Stomach (tissue), 8 donors: ENCODE measurements at regions not wholly inside any gene's neighbourhood (a gene's known extent, or its start where the extent isn't known, plus 50 kb on each side); places are given as distances from the start of the nearest gene placed in this dataset.
A peak's percentile ranks its signal among the peaks of the same experiment; 100 is the strongest.

Experiments used
- DNase-seq, 2 donors: peaks; one replicate each; pipeline versions ENCODE4 v3.0.0 to v3.0.0-alpha.2; 2013 to 2019
- H3K27ac ChIP-seq, 5 donors: fragments of 200-600 bp in 4 of 5; sonication (generic) in 4 of 5; one replicate each; pipeline ENCODE4 v1.5.1; 2013 to 2019; ENCODE audit warnings: mild to moderate bottlenecking in 1 of 5, moderate library complexity in 1 of 5
- H3K27me3 ChIP-seq, 3 donors: fragments of 200-600 bp; sonication (generic); one replicate each; pipeline ENCODE4 v1.5.1; 2017 to 2019; ENCODE audit warnings: mixed run types in 1 of 3
- H3K36me3 ChIP-seq, 4 donors: fragments of 200-600 bp; sonication (generic); 1 replicate in 3 of 4; 2 replicates in 1 of 4; pipeline ENCODE4 v1.5.1; 2016 to 2019
- H3K4me1 ChIP-seq, 4 donors: fragments of 200-600 bp; sonication (generic); one replicate each; pipeline ENCODE4 v1.5.1; 2016 to 2019
- H3K4me3 ChIP-seq, 4 donors: fragments of 200-600 bp; sonication (generic) in 3 of 4; one replicate each; pipeline ENCODE4 v1.5.1; 2016 to 2019; ENCODE audit warnings: mild to moderate bottlenecking in 1 of 4
- H3K9me3 ChIP-seq, 4 donors: fragments of 200-600 bp; sonication (generic); one replicate each; pipeline ENCODE4 v1.5.1; 2016 to 2019
- CTCF ChIP-seq, 7 experiments: fragments of 450-650 bp in 4 of 7; fragments of 200-600 bp in 3 of 7; sonication (generic) in 3 of 7; IDR thresholded peaks; one replicate each; pipeline ENCODE4 v1.5.1; 2016 to 2019; ENCODE audit warnings: antibody characterized with exemption in 7 of 7, control low read depth in 2 of 7, mild to moderate bottlenecking in 1 of 7
- EP300 ChIP-seq: sonication (generic); formaldehyde crosslinking; IDR thresholded peaks from one replicate; pipeline ENCODE4 v1.6.1; 2017; ENCODE audit warnings: antibody characterized with exemption
- POLR2A ChIP-seq, 4 donors: fragments of 450-650 bp; IDR thresholded peaks; one replicate each; pipeline ENCODE4 v1.6.1; 2016; ENCODE audit warnings: antibody characterized with exemption in 4 of 4, control low read depth in 2 of 4, mild to moderate bottlenecking in 1 of 4, moderate library complexity in 1 of 4
- POLR2AphosphoS5 ChIP-seq, 3 donors: sonication (generic); formaldehyde crosslinking; IDR thresholded peaks; one replicate each; pipeline ENCODE4 v1.6.1; 2016; ENCODE audit warnings: antibody characterized with exemption in 3 of 3
- WGBS, 5 donors: extraction: QIAGEN DNeasy Blood & Tissue Kit in 3 of 5; methylation state at CpG; one replicate each; pipeline versions ENCODE4 v1.1.5 to v1.1.7; 2013 to 2018; 5-methylcytosine and 5-hydroxymethylcytosine counted together
- intact Hi-C: fragments of 100-400 bp; cut with DNase I; formaldehyde crosslinking; loops from one replicate; pipeline ENCODE4 v1.15.1; 2023; ENCODE audit warnings: low total_unique reads
- donor health status: healthy with polysubstance abuse.
- donor health status: Bipolar disorder and iron deficiency.
- donor health status: healthy.

DNA sequence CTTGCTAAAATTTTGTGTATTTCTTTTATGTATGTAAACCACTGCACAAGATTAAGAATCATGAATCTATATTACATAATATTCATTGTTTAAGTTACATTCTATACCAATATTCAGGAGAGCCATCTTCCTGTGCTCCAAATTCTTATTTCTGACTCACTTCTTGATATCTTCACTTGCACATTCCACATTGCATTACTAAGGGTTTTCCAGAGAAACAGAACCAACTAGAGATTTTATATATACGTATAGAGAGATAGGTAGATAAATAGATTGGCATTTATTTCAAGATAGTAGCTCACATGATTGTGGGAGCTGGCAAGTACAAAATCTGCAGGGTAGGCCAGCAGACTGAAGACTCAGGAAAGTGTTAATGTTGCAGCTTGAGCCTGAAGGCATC, 222.2 kb upstream of the PRSS16 start:
- no peak for TF ChIP-seq POLR2AphosphoS5 (IDR thresholded peaks at IDR 0.05)
- TF ChIP-seq POLR2A (IDR thresholded peaks at IDR 0.05) = no peak
- TF ChIP-seq EP300 = no peak
- TF ChIP-seq CTCF (IDR thresholded peaks at IDR 0.05) = no peak
- no peak for DNase-seq
- peaks cover 0 to 9% (median 1%) of the 10 kb centered on the region in 3 donors for H3K27me3 ChIP-seq
- H3K27ac ChIP-seq = no peak overlapping the region
- peaks cover 0 to 3% (median 0%) of the 10 kb centered on the region in 4 donors for H3K9me3 ChIP-seq
- H3K4me1 ChIP-seq = peaks cover 0 to 4% (median 2%) of the 10 kb centered on the region in 4 donors
- no peaks in the 10 kb centered on the region for H3K36me3 ChIP-seq
- intact Hi-C loops = no loop called here
- WGBS, 5 donors = 68 to 77% (median 73%) methylated on average over 1 of the region's 1 CpG
- H3K4me3 ChIP-seq = no peak overlapping the region

DNA sequence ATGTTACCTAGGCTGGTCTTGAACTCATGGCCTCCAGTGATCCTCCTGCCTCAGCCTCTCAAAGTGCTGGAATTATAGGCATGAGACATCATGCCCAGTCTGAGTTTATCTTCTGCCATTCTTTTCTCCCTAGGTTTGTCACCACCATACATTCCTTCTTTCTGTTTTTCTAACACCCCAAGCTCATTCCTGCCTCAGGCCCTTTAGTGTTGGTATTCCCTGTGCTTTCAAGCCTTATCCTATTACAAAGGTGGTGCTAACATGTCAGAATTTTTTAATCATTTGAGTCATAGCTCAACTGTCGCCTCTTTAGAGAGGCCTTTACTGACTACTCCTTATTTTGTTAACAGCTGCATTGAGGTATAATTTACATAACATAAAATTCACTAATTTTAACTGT, 221.1 kb upstream of the PRSS16 start:
- Histone ChIP-seq H3K4me3 (no peak overlapping the region), H3K36me3 (no peaks in the 10 kb centered on the region), H3K9me3 (peaks cover 0 to 3% (median 0%) of the 10 kb centered on the region in 4 donors), H3K4me1 (no peaks in the 10 kb centered on the region), H3K27me3 (peaks cover 0 to 5% (median 0%) of the 10 kb centered on the region in 3 donors), H3K27ac (no peak overlapping the region)
- intact Hi-C loops = no loop called here
- TF ChIP-seq EP300 (no peak), POLR2A (IDR thresholded peaks at IDR 0.05) (no peak), POLR2AphosphoS5 (IDR thresholded peaks at IDR 0.05) (no peak), CTCF (IDR thresholded peaks at IDR 0.05) (no peak)
- no peak for DNase-seq
- 83 to 91% (median 86%) methylated on average over 1 of the region's 1 CpG for WGBS, 5 donors

- WGBS, 5 donors = 90 to 97% (median 93%) methylated on average over 1 of the region's 1 CpG
- no peak for DNase-seq
- Histone ChIP-seq H3K9me3 (no peaks in the 10 kb centered on the region), H3K4me1 (no peaks in the 10 kb centered on the region), H3K27ac (no peak overlapping the region), H3K36me3 (no peaks in the 10 kb centered on the region), H3K27me3 (peaks cover 0 to 7% (median 5%) of the 10 kb centered on the region in 3 donors), H3K4me3 (no peak overlapping the region)
- TF ChIP-seq EP300 = no peak
- no peak for TF ChIP-seq POLR2AphosphoS5 (IDR thresholded peaks at IDR 0.05)
- TF ChIP-seq POLR2A (IDR thresholded peaks at IDR 0.05) = no peak
- no peak for TF ChIP-seq CTCF (IDR thresholded peaks at IDR 0.05)
- intact Hi-C loops = no loop called here
Measured at GRCh38 chr6:27031302-27031701, 216.2 kb upstream of the PRSS16 start.

DNA sequence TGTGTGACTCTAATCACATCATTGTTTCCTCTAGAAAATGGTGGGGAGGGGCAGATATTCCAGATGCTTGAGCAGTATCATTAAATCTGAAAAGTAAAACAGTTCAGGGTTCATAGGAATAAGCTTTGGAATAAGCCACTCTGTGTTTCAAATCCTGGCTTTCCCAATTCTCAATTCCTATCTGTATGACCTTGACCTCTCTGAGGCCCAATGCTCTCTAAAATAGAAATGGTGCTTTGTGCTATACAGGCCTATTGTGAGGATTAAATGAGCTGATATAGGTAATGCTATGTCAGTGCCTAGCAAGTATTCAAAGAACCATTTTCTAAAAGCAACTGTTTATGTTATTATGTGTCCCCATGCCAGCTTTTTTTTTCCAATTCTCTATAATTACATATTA, 209.0 kb upstream of the PRSS16 start:
- H3K27me3 ChIP-seq = peaks cover 0 to 17% (median 5%) of the 10 kb centered on the region in 3 donors
- H3K36me3 ChIP-seq = no peaks in the 10 kb centered on the region
- no peak overlapping the region for H3K27ac ChIP-seq
- intact Hi-C loops = no loop called here
- no peak overlapping the region for H3K4me3 ChIP-seq
- no peaks in the 10 kb centered on the region for H3K9me3 ChIP-seq
- H3K4me1 ChIP-seq = no peaks in the 10 kb centered on the region
- DNase-seq = no peak
- TF ChIP-seq POLR2AphosphoS5 (IDR thresholded peaks at IDR 0.05) (no peak), POLR2A (IDR thresholded peaks at IDR 0.05) (no peak), EP300 (no peak)

DNA sequence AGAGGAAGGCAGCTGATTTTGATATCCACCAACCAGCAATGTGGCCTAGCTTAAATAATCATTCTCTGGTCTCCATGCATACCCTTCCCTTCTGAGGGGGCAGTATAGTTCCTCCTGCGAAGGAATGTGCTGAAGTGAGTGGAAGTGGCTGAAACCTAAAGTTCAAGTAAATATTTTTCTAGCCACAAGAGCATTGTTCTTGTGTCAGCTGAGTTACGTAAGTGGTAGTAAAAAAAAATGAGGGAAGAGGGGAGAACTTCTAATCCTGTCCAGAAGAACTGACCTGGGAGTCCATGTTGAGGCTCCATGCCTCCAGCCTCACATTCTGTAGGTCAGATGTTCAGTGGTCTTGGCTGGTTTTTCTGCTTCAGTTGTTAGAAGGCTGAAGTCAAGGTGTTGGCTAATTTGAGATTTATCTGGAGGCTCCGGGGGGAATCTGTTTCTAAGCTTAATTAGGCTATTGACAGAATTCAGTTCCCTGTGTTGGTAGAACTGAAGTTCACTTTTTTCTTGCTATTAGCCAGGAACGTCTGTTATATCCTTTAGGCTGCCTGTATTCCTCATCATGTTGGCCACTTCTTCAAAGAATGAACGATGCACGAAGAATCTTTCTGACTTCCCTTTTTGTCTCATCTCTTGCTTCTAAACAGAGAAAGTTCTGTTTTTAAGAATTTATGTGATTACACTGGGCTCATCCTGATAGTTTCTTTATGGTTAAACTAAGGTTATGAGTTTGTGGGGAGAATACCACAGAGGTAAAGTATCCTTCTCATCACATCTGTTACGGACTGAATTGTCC, 207.1 kb upstream of the PRSS16 start:
- H3K9me3 ChIP-seq = peaks cover 0 to 7% (median 3%) of the 10 kb centered on the region in 4 donors
- 62 to 74% (median 67%) methylated on average over 7 of the region's 7 CpGs for WGBS, 5 donors
- peaks cover 0 to 24% (median 0%) of the 10 kb centered on the region in 3 donors for H3K27me3 ChIP-seq
- intact Hi-C loops = loop anchor here (10.0 kb wide), 1 partner anchor 1004 kb away; no protein-coding TSS in a partner anchor
- TF ChIP-seq POLR2AphosphoS5 (IDR thresholded peaks at IDR 0.05) = no peak
- TF ChIP-seq POLR2A (IDR thresholded peaks at IDR 0.05) = no peak
- TF ChIP-seq EP300 = no peak
- TF ChIP-seq CTCF (IDR thresholded peaks at IDR 0.05) = no peak
- no peaks in the 10 kb centered on the region for H3K36me3 ChIP-seq
- H3K4me1 ChIP-seq = no peaks in the 10 kb centered on the region
- peak in 1 of 2 donors; percentile 10 for DNase-seq
- H3K27ac ChIP-seq = no peak overlapping the region
- H3K4me3 ChIP-seq = no peak overlapping the region
